Left lung (tissue), 4 donors: ENCODE measurements at regions not wholly inside any gene's neighbourhood (a gene's known extent, or its start where the extent isn't known, plus 50 kb on each side); places are given as distances from the start of the nearest gene placed in this dataset.

ENCODE experiments used
- ATAC-seq: fragments of 200-7000 bp; cut with Tn5 transposase; one replicate; pipeline ENCODE4 v1.9.1; 2020; ENCODE audit warnings: moderate library complexity
- DNase-seq, 4 donors: peaks; one replicate each; pipeline ENCODE4 v3.0.0-alpha.2; 2013 to 2020
- H3K27ac ChIP-seq, 2 donors: fragments of 200-600 bp; sonication (generic) in 1 of 2; one replicate each; pipeline versions ENCODE4 v1.5.0 to v1.8.0; 2020 to 2021
- H3K27me3 ChIP-seq, 2 donors: fragments of 200-600 bp; sonication (generic) in 1 of 2; one replicate each; pipeline versions ENCODE4 v1.5.0 to v1.8.0; 2020 to 2021
- H3K36me3 ChIP-seq, 2 donors: fragments of 200-600 bp; sonication (generic) in 1 of 2; one replicate each; pipeline versions ENCODE4 v1.5.0 to v1.8.0; 2020 to 2021
- H3K4me1 ChIP-seq, 2 donors: fragments of 200-600 bp; one replicate each; pipeline ENCODE4 v1.8.0; 2021
- H3K4me3 ChIP-seq, 2 donors: fragments of 200-600 bp; sonication (generic) in 1 of 2; one replicate each; pipeline versions ENCODE4 v1.5.0 to v1.8.0; 2020 to 2021; ENCODE audit warnings: mild to moderate bottlenecking in 1 of 2
- H3K9me3 ChIP-seq, 2 donors: fragments of 200-600 bp; sonication (generic) in 1 of 2; one replicate each; pipeline versions ENCODE4 v1.5.0 to v1.8.0; 2020 to 2021
- intact Hi-C, 2 donors: fragments of 100-400 bp; cut with DNase I; formaldehyde crosslinking; loops; one replicate each; pipeline versions ENCODE4 v1.11.2 to v1.14.2; 2022
- TF ChIP-seq, protein P1 (sequence below), 2 donors: fragments of 200-600 bp; sonication (generic) in 1 of 2; IDR thresholded peaks; one replicate each; pipeline versions ENCODE4 v1.5.0 to v1.8.0; 2021; ENCODE audit warnings: antibody characterized with exemption in 2 of 2
- donor health status: DM: no; HTN: yes; CAD: no.
- donor health status: DM: no; HTN: no; CAD: no.

DNA sequence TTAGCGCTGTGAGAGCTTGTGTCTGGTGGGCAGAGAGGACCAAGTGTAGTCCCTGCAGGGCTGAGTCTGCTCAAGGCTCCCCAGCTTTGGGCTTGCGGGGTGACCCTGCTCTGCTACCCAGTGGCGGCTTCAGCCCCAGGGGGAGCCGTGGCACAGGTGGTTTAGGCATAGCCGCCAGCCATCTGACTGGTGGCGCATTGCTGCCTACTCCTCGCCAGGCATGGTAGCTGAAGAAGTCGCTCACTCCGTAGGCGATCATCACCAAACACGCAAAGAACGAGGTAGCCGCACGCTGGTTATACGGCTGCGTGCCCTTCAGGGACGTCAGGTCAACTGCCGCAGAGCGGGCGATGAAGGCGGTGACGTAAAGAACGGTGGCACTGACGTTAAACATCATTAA, 180.7 kb upstream of the DIPK2B start:
- Histone ChIP-seq H3K4me1 (no peaks in the 10 kb centered on the region), H3K36me3 (no peaks in the 10 kb centered on the region), H3K9me3 (no peaks in the 10 kb centered on the region), H3K27me3 (no peaks in the 10 kb centered on the region), H3K27ac (no peak overlapping the region), H3K4me3 (no peak overlapping the region)
- TF ChIP-seq, protein P1, sequence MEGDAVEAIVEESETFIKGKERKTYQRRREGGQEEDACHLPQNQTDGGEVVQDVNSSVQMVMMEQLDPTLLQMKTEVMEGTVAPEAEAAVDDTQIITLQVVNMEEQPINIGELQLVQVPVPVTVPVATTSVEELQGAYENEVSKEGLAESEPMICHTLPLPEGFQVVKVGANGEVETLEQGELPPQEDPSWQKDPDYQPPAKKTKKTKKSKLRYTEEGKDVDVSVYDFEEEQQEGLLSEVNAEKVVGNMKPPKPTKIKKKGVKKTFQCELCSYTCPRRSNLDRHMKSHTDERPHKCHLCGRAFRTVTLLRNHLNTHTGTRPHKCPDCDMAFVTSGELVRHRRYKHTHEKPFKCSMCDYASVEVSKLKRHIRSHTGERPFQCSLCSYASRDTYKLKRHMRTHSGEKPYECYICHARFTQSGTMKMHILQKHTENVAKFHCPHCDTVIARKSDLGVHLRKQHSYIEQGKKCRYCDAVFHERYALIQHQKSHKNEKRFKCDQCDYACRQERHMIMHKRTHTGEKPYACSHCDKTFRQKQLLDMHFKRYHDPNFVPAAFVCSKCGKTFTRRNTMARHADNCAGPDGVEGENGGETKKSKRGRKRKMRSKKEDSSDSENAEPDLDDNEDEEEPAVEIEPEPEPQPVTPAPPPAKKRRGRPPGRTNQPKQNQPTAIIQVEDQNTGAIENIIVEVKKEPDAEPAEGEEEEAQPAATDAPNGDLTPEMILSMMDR (IDR thresholded peaks at IDR 0.05), result no peak
- no peak for ATAC-seq
- intact Hi-C loops, result no loop called here
- DNase-seq, result no peak

DNA sequence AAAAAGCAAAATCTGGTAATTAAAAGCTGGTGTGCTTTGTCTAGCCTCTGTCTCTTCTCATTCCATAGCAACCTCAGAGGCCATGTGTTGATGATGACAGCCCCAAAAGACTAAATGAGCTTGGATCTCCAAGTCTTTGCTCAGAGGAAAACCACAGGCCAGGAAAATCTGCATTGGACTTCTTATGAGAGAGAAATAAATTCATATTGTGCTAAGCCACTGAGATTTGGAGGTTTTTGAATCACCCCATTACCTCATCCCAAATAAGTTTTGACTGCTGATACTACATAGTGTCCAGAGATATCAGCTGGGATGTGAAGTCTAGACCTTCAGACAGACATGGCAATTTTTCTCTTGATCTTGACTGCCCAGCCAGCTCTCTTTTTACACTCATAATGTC, 178.6 kb upstream of the DIPK2B start:
- no peak for DNase-seq
- Histone ChIP-seq H3K36me3 (no peaks in the 10 kb centered on the region), H3K4me3 (no peak overlapping the region), H3K4me1 (no peaks in the 10 kb centered on the region), H3K27me3 (no peaks in the 10 kb centered on the region), H3K27ac (no peak overlapping the region), H3K9me3 (no peaks in the 10 kb centered on the region)
- intact Hi-C loops, result no loop called here
- ATAC-seq, result no peak
- TF ChIP-seq, protein P1 (IDR thresholded peaks at IDR 0.05), result no peak

DNA sequence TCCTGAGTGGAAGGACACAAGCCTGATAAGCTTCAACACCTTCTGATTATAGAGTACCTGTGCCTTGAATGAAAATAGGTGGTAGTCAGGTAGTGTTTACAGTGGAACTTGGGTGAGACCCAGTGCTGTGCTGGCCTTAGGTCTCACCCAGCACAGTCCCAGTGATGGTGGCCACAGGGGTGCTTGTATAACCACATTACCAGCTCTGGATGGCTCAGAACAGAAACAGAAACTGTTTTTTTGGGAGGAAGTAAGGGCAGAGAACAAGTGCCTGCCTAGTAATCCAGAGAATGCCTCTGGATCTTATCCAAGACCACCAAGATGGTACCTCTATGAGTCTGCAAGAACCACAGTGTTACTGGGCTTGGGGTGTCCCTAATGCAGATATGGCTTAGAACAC, 171.5 kb upstream of the DIPK2B start:
- Histone ChIP-seq H3K27me3 (no peaks in the 10 kb centered on the region), H3K9me3 (peaks cover 0 to 9% of the 10 kb centered on the region in 2 donors), H3K36me3 (no peaks in the 10 kb centered on the region), H3K27ac (no peak overlapping the region), H3K4me1 (no peaks in the 10 kb centered on the region), H3K4me3 (no peak overlapping the region)
- DNase-seq (no peak), ATAC-seq (no peak)
- intact Hi-C loops, result no loop called here
- TF ChIP-seq, protein P1 (IDR thresholded peaks at IDR 0.05), result no peak

DNA sequence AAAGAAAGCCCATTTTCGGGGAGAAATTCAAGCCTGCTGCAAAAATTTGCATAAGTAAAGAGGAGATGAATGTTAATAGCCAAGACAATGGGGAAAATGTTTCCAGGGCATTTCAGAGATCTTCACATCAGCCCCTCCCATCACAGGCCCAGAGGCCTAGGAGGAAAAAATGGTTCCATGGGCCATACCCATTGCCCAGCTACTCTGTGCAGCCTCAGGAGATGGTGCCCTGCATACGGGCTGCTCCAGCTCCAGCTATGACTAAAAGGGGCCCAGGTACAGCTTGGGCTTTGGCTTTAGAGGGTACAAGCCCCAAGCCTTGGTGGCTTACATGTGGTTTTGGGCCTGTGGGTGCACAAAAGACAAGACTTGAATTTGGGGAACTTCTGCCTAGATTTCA, 168.0 kb upstream of the DIPK2B start:
- Histone ChIP-seq H3K9me3 (peaks cover 0 to 9% of the 10 kb centered on the region in 2 donors), H3K4me1 (no peaks in the 10 kb centered on the region), H3K36me3 (no peaks in the 10 kb centered on the region), H3K4me3 (no peak overlapping the region), H3K27me3 (no peaks in the 10 kb centered on the region), H3K27ac (no peak overlapping the region)
- intact Hi-C loops, result no loop called here
- TF ChIP-seq, protein P1 (IDR thresholded peaks at IDR 0.05), result no peak
- DNase-seq (no peak), ATAC-seq (no peak)

DNA sequence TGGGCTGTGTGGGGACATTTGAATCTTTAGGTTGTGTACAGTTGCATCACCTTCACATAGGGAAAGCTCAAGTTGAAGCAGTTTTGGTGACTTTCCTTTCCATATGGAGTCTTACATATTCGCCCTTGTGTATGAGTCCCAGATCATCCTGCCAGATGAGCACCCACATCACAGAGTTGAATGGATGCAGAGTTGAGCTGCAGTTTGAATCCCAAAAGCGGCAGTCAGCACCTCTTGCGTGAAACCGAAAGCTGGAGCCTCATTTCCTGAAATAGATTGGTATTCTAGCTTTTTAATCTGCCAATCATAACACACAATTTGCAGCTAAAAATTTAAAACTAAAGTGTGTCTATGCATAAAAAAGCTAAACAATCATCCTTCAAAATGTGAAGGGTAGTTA, 162.9 kb upstream of the DIPK2B start:
- Histone ChIP-seq H3K4me1 (no peaks in the 10 kb centered on the region), H3K27ac (no peak overlapping the region), H3K9me3 (peaks cover 0 to 2% of the 10 kb centered on the region in 2 donors), H3K4me3 (no peak overlapping the region), H3K36me3 (no peaks in the 10 kb centered on the region), H3K27me3 (no peaks in the 10 kb centered on the region)
- no peak for DNase-seq
- ATAC-seq, result no peak
- TF ChIP-seq, protein P1 (IDR thresholded peaks at IDR 0.05), result no peak
- intact Hi-C loops, result no loop called here
